Ishikawa (cell line): ENCODE measurements at regions not wholly inside any gene's neighbourhood (a gene's known extent, or its start where the extent isn't known, plus 50 kb on each side); places are given as distances from the start of the nearest gene placed in this dataset.

Experiments
- EP300 ChIP-seq: IDR thresholded peaks from 2 replicates; pipeline ENCODE4 v1.6.1; 2012; ENCODE audit warnings: borderline replicate concordance
- TF ChIP-seq, protein P1 (sequence below): IDR thresholded peaks from 2 replicates; pipeline ENCODE4 v1.6.1; 2012; ENCODE audit warnings: low read depth, mild to moderate bottlenecking

DNA sequence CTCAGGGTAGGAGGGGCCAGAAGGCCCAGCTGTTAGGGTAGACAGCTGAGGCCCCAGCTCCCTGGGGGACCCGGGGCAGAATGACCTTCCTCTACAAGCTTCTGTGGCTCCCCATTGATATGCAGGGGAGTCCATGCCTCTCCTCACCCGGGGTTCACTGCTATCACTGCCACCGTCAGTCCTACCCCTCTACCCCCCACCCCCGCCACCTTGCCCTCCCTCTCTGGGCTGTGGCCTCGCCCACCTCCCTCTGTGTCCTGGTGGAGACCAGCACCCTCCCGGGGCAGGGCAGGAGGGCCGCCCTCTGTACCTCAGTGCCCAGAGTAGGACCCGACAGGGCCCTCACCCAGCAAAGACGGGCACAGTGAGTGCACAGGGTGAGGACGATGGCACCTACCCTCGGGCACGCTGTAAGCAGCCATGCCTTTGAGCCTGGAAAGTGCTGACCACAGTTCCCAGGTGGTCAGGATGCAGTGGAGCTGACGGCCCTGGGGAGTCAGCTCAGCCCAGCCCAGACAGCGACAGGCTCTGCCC lies 88.4 kb upstream of the SFSWAP start:
- TF ChIP-seq, protein P1, sequence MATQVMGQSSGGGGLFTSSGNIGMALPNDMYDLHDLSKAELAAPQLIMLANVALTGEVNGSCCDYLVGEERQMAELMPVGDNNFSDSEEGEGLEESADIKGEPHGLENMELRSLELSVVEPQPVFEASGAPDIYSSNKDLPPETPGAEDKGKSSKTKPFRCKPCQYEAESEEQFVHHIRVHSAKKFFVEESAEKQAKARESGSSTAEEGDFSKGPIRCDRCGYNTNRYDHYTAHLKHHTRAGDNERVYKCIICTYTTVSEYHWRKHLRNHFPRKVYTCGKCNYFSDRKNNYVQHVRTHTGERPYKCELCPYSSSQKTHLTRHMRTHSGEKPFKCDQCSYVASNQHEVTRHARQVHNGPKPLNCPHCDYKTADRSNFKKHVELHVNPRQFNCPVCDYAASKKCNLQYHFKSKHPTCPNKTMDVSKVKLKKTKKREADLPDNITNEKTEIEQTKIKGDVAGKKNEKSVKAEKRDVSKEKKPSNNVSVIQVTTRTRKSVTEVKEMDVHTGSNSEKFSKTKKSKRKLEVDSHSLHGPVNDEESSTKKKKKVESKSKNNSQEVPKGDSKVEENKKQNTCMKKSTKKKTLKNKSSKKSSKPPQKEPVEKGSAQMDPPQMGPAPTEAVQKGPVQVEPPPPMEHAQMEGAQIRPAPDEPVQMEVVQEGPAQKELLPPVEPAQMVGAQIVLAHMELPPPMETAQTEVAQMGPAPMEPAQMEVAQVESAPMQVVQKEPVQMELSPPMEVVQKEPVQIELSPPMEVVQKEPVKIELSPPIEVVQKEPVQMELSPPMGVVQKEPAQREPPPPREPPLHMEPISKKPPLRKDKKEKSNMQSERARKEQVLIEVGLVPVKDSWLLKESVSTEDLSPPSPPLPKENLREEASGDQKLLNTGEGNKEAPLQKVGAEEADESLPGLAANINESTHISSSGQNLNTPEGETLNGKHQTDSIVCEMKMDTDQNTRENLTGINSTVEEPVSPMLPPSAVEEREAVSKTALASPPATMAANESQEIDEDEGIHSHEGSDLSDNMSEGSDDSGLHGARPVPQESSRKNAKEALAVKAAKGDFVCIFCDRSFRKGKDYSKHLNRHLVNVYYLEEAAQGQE, result no peak
- no peak for TF ChIP-seq EP300
